Brain microvascular endothelial cell (primary cell): ENCODE measurements at regions not wholly inside any gene's neighbourhood (a gene's known extent, or its start where the extent isn't known, plus 50 kb on each side); places are given as distances from the start of the nearest gene placed in this dataset.

Experiments
- DNase-seq: peaks from one replicate; pipeline ENCODE4 v3.0.0-alpha.2; 2020
- H3K27ac ChIP-seq: fragments of 250-450 bp; sonication (Bioruptor Pico); 2 replicates; pipeline ENCODE4 v1.5.1; 2020; ENCODE audit warnings: mild to moderate bottlenecking, moderate library complexity
- H3K27me3 ChIP-seq: fragments of 250-450 bp; sonication (Bioruptor Pico); replicated peaks from 2 replicates; pipeline ENCODE4 v1.5.1; 2020; ENCODE audit warnings: mild to moderate bottlenecking
- H3K36me3 ChIP-seq: fragments of 250-450 bp; sonication (Bioruptor Pico); replicated peaks from 2 replicates; pipeline ENCODE4 v1.5.1; 2020; ENCODE audit warnings: mild to moderate bottlenecking
- H3K4me3 ChIP-seq: 2 replicates; pipeline ENCODE4 v1.5.1; 2011; ENCODE audit warnings: low read depth, mild to moderate bottlenecking, control low read depth, low read length, moderate library complexity
- in situ Hi-C: cut with HindIII; loops from 2 replicates; pipeline ENCODE4 v1.10.0; 2017; ENCODE audit warnings: low sequenced_read_pairs, low pct_ligation_motif_present
- TF ChIP-seq, protein P1 (sequence below): IDR thresholded peaks from 2 replicates; pipeline ENCODE4 v1.5.1; 2011; ENCODE audit warnings: low read depth, mild to moderate bottlenecking, moderate library complexity, low read length, control low read depth, inconsistent platforms; ENCODE audit errors: missing control alignments

DNA sequence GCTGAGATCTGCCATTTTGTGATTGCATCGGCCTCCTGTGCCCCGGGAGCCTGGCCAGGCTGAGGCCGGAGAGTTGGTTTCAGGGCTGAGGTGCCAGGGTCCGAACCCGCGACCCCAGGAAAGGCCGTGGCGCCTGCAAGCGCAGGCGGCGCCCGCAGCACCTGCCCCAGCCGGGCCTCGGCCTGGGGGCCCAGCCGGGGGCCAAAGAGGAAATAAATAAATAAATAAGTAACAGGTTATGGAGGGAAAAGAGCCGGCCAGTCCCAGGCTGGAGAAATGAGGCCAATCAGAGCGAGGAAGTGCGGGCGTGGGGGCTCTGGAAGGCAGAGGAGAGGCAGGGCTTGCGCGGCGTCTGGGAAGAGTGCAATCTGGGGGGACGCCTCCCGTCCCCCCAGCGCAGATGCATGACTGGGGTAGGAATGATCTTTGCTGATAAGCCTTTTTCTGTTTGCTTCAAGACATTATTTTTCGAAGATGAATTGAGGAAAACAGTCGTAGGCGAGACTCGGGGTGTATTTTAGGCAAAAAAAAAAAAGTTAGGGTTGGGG is 145.6 kb upstream of the ZNF536 start:
- TF ChIP-seq, protein P1, sequence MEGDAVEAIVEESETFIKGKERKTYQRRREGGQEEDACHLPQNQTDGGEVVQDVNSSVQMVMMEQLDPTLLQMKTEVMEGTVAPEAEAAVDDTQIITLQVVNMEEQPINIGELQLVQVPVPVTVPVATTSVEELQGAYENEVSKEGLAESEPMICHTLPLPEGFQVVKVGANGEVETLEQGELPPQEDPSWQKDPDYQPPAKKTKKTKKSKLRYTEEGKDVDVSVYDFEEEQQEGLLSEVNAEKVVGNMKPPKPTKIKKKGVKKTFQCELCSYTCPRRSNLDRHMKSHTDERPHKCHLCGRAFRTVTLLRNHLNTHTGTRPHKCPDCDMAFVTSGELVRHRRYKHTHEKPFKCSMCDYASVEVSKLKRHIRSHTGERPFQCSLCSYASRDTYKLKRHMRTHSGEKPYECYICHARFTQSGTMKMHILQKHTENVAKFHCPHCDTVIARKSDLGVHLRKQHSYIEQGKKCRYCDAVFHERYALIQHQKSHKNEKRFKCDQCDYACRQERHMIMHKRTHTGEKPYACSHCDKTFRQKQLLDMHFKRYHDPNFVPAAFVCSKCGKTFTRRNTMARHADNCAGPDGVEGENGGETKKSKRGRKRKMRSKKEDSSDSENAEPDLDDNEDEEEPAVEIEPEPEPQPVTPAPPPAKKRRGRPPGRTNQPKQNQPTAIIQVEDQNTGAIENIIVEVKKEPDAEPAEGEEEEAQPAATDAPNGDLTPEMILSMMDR = no peak
- Histone ChIP-seq H3K27ac (no peak overlapping the region), H3K27me3 (peaks cover 60% of the 10 kb centered on the region), H3K4me3 (no peak overlapping the region), H3K36me3 (no peaks in the 10 kb centered on the region)
- in situ Hi-C loops = no loop called here
- no peak for DNase-seq

DNA sequence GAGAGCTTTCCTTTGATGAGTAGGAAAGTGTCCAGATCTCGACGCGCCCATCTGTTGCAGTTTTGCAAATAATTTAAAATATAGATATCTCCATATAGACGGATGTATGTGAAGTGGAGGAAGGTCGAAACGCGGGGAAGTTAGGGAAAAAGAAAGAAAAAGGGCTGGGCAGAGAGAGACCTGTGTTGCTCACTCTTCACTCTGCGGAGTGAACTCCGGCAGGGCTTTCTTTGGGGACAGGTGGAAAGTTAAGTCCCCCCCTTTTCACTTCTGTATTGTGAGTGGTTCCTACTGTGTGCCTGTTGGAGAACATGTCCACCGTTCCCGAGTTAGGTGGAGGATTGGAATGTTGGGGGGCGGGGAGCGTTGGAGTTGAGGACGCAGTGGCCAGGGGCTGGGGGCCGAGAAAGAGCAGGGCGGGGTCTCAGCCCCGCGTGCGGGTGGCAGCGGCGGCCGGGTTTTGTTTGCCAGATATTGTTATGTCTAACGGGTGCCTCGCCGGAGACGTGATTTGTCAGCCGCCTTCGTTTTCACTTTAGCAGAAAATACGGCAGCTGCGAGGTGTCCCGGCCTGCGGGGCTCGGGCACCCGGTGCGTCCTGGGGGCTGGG is 145.1 kb upstream of the ZNF536 start:
- in situ Hi-C loops = no loop called here
- Histone ChIP-seq H3K27me3 (peaks cover 60% of the 10 kb centered on the region), H3K4me3 (peak overlapping the region; percentile 50), H3K36me3 (no peaks in the 10 kb centered on the region), H3K27ac (no peak overlapping the region)
- TF ChIP-seq, protein P1 = no peak
- DNase-seq = no peak

DNA sequence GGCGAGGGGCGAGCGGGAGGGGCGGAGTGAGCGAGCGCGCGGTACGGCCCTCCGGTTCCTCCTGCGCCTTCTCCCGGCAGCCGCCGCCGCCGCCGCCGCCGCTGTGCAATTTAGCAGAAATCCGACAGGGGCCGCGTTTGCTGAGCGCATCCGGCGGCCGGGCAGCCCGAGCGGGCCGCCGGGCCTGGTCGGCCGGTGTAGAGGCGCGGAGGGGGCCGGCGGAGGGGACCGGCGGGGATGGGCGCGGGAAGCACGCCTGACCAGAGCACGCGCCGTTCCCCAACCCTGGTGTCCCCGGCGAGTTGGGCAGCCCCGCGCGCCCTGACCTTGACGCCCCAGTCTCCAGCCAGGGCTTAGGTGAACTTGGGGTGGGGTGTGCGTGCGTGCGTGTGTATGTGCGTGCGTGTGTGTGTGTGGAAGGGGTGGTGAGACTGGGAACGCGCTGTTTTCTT is 144.5 kb upstream of the ZNF536 start:
- DNase-seq = peak; percentile 25
- Histone ChIP-seq H3K4me3 (peak overlapping the region; percentile 50), H3K36me3 (no peaks in the 10 kb centered on the region), H3K27ac (no peak overlapping the region), H3K27me3 (peaks cover 58% of the 10 kb centered on the region)
- in situ Hi-C loops = no loop called here
- TF ChIP-seq, protein P1 = peak; percentile 26

DNA sequence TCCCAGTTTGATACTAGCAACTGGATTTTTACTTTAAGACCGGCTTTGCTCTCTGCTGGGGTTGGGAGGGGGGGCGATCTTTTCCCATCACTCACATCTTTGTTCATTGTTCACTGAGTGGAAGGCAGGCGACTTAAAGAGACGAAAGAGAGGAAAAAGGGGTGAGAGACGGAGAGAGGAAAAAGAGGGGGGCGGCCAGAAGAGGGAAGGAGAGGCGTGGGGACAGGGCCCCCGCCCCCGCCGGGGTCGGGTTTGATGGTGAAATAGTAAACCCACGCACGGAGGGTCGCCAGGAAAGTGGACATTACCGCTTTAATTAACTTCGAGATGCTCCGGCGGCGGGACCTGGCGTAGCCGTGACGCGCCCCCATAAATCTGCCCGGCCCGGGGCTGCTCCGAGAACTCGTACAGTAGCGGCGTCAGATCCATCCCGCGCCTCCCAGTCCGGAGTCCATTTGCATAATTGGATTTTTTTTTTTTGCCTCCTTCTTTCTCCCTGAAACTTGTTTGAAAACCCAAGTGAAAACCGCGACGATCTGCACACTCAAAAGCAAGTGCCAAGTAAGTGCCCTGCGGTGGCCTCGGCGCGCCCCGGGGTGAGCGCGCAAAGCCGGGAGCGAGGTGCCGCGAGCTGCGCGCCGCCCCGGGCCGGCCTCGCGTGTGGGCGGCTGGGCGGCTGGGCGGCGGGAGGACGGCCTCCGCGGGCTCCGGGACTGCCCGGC is 143.9 kb upstream of the ZNF536 start:
- TF ChIP-seq, protein P1 = no peak
- peaks cover 54% of the 10 kb centered on the region for H3K27me3 ChIP-seq
- in situ Hi-C loops = no loop called here
- H3K36me3 ChIP-seq = no peaks in the 10 kb centered on the region
- DNase-seq = no peak
- H3K27ac ChIP-seq = no peak overlapping the region
- H3K4me3 ChIP-seq = peak overlapping the region; percentile 39

DNA sequence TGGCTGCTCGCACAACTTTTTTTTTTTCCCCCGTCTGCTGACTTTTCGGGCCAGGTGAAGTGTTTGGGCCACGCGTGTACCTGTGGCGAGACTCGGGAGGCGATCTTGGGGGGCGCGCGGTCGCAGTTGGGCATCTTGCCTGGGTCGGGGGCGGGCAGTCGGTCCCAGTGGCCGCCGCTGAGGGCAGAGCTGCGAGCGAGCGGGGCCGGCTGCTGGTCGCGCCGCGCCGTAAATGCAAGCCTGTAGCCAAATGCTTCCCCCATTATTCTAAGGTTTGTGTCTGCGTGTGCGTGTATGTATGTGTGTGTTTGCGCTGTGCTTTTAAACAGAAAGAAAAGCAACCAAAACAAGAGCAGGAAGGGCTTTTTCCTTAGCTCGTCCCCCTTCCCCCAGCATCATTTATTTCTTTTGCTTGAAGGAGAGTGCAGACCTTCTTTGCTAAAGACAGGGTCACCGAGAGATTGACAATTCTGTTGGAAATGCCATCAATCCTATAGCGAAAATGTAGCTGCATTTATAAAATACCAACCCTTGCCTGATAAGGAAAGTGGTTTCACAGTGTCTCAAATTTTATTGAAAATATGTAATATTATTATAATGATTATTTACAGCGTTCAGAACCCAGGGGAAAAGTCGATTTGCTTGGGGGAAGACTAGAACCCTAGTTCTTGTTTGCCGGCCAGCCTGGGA is 143.2 kb upstream of the ZNF536 start:
- TF ChIP-seq, protein P1 = no peak
- Histone ChIP-seq H3K36me3 (no peaks in the 10 kb centered on the region), H3K4me3 (peak overlapping the region; percentile 39), H3K27ac (no peak overlapping the region), H3K27me3 (peaks cover 50% of the 10 kb centered on the region)
- in situ Hi-C loops = no loop called here
- no peak for DNase-seq
